GM12878 (cell line): ENCODE measurements at regions not wholly inside any gene's neighbourhood (a gene's known extent, or its start where the extent isn't known, plus 50 kb on each side); places are given as distances from the start of the nearest gene placed in this dataset.

Source experiments
- ATAC-seq: fragments of 200-7000 bp; cut with Tn5 transposase; 3 replicates; pipeline ENCODE4 v1.9.1; 2020; ENCODE audit warnings: mild to moderate bottlenecking, moderate library complexity
- BruUV-seq: library from RNA; stranded (reverse); fragments of 400-500 nt; replicated peaks from 2 replicates; lab custom pipeline; 2021; lab: Mats Ljungman, UMichigan
- CTCF ChIA-PET: fragments of 300-600 bp; sonication (Branson Sonifier 250); formaldehyde crosslinking; extraction: SDS; loops from one replicate; lab custom pipeline; 2021; ENCODE audit warnings: inconsistent platforms; lab: Yijun Ruan, JAX
- POLR2A ChIA-PET: fragments of 350-600 bp; formaldehyde crosslinking; extraction: SDS; loops from one replicate; lab custom pipeline; 2021; ENCODE audit warnings: inconsistent platforms; lab: Charles Lee
- RAD21 ChIA-PET: fragments of 300-600 bp; sonication (Branson Sonifier 250); formaldehyde crosslinking; loops from one replicate; lab custom pipeline; 2023; ENCODE audit warnings: antibody characterized with exemption; ENCODE audit not compliant: unreplicated experiment; lab: Charles Lee
- SMC1A ChIA-PET: fragments of 300-600 bp; sonication (Branson Sonifier 250); formaldehyde crosslinking; loops from one replicate; lab custom pipeline; 2023; ENCODE audit not compliant: unreplicated experiment, uncharacterized antibody; lab: Charles Lee
- DNase-seq: peaks from one replicate; pipeline ENCODE4 v3.0.0-alpha.2; 2011; ENCODE audit warnings: low read depth, low spot score
- FAIRE-seq: peaks from 3 replicates; lab custom pipeline; 2011; peaks lifted over from hg19 to GRCh38; lab: Jason Lieb, UNC
- H2AFZ ChIP-seq: 2 replicates; pipeline ENCODE4 v1.6.0; 2011; ENCODE audit warnings: low read depth, low read length, control low read depth; ENCODE audit not compliant: control insufficient read depth
- H3K27ac ChIP-seq: 2 replicates; pipeline ENCODE4 v1.5.1; 2011; ENCODE audit warnings: control low read depth; ENCODE audit not compliant: control insufficient read depth, insufficient read depth
- H3K27me3 ChIP-seq, 2 experiments: replicated peaks in 1 of 2; 2 replicates each; pipeline versions ENCODE4 v1.6.0 to v1.6.1; 2011; ENCODE audit warnings: low read length in 1 of 2; ENCODE audit not compliant: control insufficient read depth in 2 of 2, insufficient read depth in 2 of 2
- H3K36me3 ChIP-seq, 2 experiments: 2 replicates each; pipeline ENCODE4 v1.5.1; 2011; ENCODE audit warnings: low read length in 1 of 2; ENCODE audit not compliant: control insufficient read depth in 2 of 2, insufficient read depth in 2 of 2
- H3K4me1 ChIP-seq: 2 replicates; pipeline ENCODE4 v1.6.1; 2011; ENCODE audit warnings: mild to moderate bottlenecking, low read length, moderate library complexity, mixed read lengths; ENCODE audit not compliant: control insufficient read depth, insufficient read depth
- H3K4me2 ChIP-seq: 2 replicates; pipeline ENCODE4 v1.6.0; 2011; ENCODE audit warnings: control low read depth; ENCODE audit not compliant: control insufficient read depth, insufficient read depth
- H3K4me3 ChIP-seq: fragments of 200-600 bp; sonication (generic); 2 replicates; pipeline ENCODE4 v1.5.1; 2016
- H3K79me2 ChIP-seq: 2 replicates; pipeline ENCODE4 v1.6.0; 2011; ENCODE audit warnings: low read length; ENCODE audit not compliant: control insufficient read depth, insufficient read depth
- H3K9ac ChIP-seq: 2 replicates; pipeline ENCODE4 v1.8.0; 2011; ENCODE audit warnings: low read length, control low read depth, mixed read lengths; ENCODE audit not compliant: control insufficient read depth, insufficient read depth
- H3K9me3 ChIP-seq: replicated peaks from 3 replicates; pipeline ENCODE4 v1.5.1; 2011; ENCODE audit warnings: mild to moderate bottlenecking, low read length; ENCODE audit not compliant: control insufficient read depth, insufficient read depth
- H4K20me1 ChIP-seq: 2 replicates; pipeline ENCODE4 v1.6.0; 2011; ENCODE audit not compliant: control insufficient read depth, insufficient read depth
- BCL11A ChIP-seq: IDR thresholded peaks from 2 replicates; pipeline ENCODE4 v1.6.1; 2011; ENCODE audit warnings: low read depth, low read length
- CEBPB ChIP-seq, 2 experiments: fragments of 150-350 bp in 1 of 2; IDR thresholded peaks; 2 replicates each; pipeline ENCODE4 v1.6.1; 2012 to 2014; ENCODE audit warnings: low read depth in 2 of 2, low read length in 2 of 2, borderline replicate concordance in 1 of 2, inconsistent platforms in 1 of 2
- FOXM1 ChIP-seq: IDR thresholded peaks from 2 replicates; pipeline ENCODE4 v1.6.1; 2012; ENCODE audit warnings: low read depth, mild to moderate bottlenecking, inconsistent platforms, low read length, moderate library complexity
- JUNB ChIP-seq: IDR thresholded peaks from 2 replicates; pipeline ENCODE4 v1.6.1; 2016; ENCODE audit warnings: antibody characterized with exemption, mild to moderate bottlenecking
- MEF2A ChIP-seq: IDR thresholded peaks from 2 replicates; pipeline ENCODE4 v1.6.1; 2011; ENCODE audit warnings: low read depth, mild to moderate bottlenecking, low read length, moderate library complexity; ENCODE audit not compliant: insufficient read depth
- NFYA ChIP-seq: IDR thresholded peaks from 2 replicates; pipeline ENCODE4 v1.6.1; 2011; ENCODE audit warnings: low read depth, mild to moderate bottlenecking, low read length, improper control_type of control experiment, borderline replicate concordance
- NR2F1 ChIP-seq: fragments of 450-650 bp; conservative IDR thresholded peaks from 2 replicates; pipeline ENCODE4 v1.6.1; 2017; ENCODE audit warnings: mild to moderate bottlenecking
- NRF1 ChIP-seq: conservative IDR thresholded peaks from 2 replicates; pipeline ENCODE4 v1.6.1; 2011; ENCODE audit warnings: mild to moderate bottlenecking, low read depth, low read length, improper control_type of control experiment
- POLR2AphosphoS5 ChIP-seq: IDR thresholded peaks from 2 replicates; pipeline ENCODE4 v1.6.1; 2011; ENCODE audit warnings: mild to moderate bottlenecking, low read length, inconsistent platforms
- RAD21 ChIP-seq: IDR thresholded peaks from 2 replicates; pipeline ENCODE4 v1.6.1; 2011; ENCODE audit warnings: mild to moderate bottlenecking, low read depth, low read length, moderate library complexity; ENCODE audit not compliant: insufficient read depth
- SMARCA5 ChIP-seq: fragments of 450-650 bp; IDR thresholded peaks from 2 replicates; pipeline ENCODE4 v1.6.1; 2017; ENCODE audit warnings: mild to moderate bottlenecking
- STAT1 ChIP-seq: fragments of 450-650 bp; conservative IDR thresholded peaks from 2 replicates; pipeline ENCODE4 v1.6.1; 2014; ENCODE audit warnings: antibody characterized with exemption, mild to moderate bottlenecking
- TCF12 ChIP-seq: IDR thresholded peaks from 2 replicates; pipeline ENCODE4 v1.6.1; 2011; ENCODE audit warnings: low read depth, mild to moderate bottlenecking, low read length
- WRNIP1 ChIP-seq: IDR thresholded peaks from 2 replicates; pipeline ENCODE4 v1.6.1; 2011; ENCODE audit warnings: low read depth, low read length, improper control_type of control experiment, borderline replicate concordance
- WGBS: methylation state at CpG from one replicate; pipeline ENCODE4 v1.1.6; 2016; ENCODE audit warnings: low lambda C conversion rate; ENCODE audit not compliant: insufficient replicate concordance, insufficient coverage; ENCODE audit errors: missing lambda C conversion rate; 5-methylcytosine and 5-hydroxymethylcytosine counted together
- in situ Hi-C: fragments of 300-500 bp; cut with MboI; formaldehyde crosslinking; loops from 9 replicates; pipeline ENCODE4 v1.14.3; 2018; ENCODE audit warnings: mixed read lengths
- intact Hi-C: fragments of 100-400 bp; cut with micrococcal nuclease; formaldehyde crosslinking; loops from one replicate; pipeline ENCODE4 v1.14.2; 2022; ENCODE audit not compliant: unreplicated experiment
- TF ChIP-seq, protein P1 (sequence below): fragments of 450-650 bp; IDR thresholded peaks from 2 replicates; pipeline ENCODE4 v1.6.1; 2017; ENCODE audit warnings: mild to moderate bottlenecking, low read depth, inconsistent platforms; ENCODE audit not compliant: poor library complexity, severe bottlenecking
- TF ChIP-seq, protein P2 (sequence below): IDR thresholded peaks from 2 replicates; pipeline ENCODE4 v1.6.1; 2012; ENCODE audit warnings: low read depth, low read length, improper control_type of control experiment
- TF ChIP-seq, protein P3 (sequence below): fragments of 450-650 bp; IDR thresholded peaks from 2 replicates; pipeline ENCODE4 v1.6.1; 2017; ENCODE audit warnings: mild to moderate bottlenecking

DNA sequence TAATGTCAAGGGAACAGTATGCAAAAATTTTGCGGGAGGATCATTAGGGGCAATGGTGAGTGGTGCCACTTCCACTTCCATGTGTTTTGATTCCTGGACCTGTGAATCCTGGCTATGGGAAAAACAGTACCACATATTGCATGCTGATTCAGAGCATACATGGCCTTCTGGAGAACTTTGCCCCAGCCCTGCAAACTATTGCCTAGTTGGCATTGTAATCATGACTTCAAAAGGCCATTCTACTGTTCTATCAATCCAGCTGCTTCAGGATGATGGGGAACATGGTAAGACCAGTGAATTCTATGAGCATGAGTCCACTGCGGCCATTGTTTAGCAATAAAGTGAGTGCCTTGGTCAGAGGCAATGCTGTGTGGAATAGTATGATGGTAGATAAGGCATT, 75.3 kb upstream of the ZC3H15 start (continued):
- TF ChIP-seq MEF2A = no peak
- TF ChIP-seq, protein P1, sequence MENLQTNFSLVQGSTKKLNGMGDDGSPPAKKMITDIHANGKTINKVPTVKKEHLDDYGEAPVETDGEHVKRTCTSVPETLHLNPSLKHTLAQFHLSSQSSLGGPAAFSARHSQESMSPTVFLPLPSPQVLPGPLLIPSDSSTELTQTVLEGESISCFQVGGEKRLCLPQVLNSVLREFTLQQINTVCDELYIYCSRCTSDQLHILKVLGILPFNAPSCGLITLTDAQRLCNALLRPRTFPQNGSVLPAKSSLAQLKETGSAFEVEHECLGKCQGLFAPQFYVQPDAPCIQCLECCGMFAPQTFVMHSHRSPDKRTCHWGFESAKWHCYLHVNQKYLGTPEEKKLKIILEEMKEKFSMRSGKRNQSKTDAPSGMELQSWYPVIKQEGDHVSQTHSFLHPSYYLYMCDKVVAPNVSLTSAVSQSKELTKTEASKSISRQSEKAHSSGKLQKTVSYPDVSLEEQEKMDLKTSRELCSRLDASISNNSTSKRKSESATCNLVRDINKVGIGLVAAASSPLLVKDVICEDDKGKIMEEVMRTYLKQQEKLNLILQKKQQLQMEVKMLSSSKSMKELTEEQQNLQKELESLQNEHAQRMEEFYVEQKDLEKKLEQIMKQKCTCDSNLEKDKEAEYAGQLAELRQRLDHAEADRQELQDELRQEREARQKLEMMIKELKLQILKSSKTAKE = no peak
- no peak for TF ChIP-seq NRF1
- no peak for TF ChIP-seq WRNIP1
- TF ChIP-seq SMARCA5 = no peak
- TF ChIP-seq RAD21 = no peak
- TF ChIP-seq NR2F1 = no peak
- TF ChIP-seq POLR2AphosphoS5 = no peak
- no peak for TF ChIP-seq CEBPB (IDR thresholded peaks at IDR 0.05; ENCODE audit: borderline replicate concordance in 1 of 2, low read depth in 2 of 2, low read length in 2 of 2)
- no peak for TF ChIP-seq NFYA
- TF ChIP-seq, protein P2, sequence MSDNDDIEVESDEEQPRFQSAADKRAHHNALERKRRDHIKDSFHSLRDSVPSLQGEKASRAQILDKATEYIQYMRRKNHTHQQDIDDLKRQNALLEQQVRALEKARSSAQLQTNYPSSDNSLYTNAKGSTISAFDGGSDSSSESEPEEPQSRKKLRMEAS = no peak

DNA sequence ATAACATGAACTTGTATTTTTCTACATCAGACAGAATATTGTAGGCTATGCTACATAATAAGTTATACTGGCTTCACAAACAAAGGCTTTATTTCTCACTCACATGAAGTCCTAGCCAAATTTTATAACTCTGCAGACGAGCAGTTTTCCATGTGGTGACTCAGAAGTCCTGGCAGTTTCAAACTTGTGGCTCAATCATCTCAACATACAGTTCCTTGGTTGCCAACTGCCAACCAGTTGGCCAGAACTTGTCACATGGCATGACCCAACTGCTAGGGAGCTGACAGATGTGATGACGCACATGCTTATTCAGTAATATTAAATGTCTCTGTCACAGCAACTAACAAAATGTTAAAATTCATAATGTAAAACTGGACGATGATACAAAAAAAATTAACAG, 63.8 kb upstream of the ZC3H15 start:
- Histone ChIP-seq H3K27ac (no peak overlapping the region), H4K20me1 (no peaks in the 10 kb centered on the region), H3K4me2 (no peak overlapping the region), H3K9me3 (no peaks in the 10 kb centered on the region), H3K36me3 (no peaks in the 10 kb centered on the region), H3K9ac (no peak overlapping the region), H3K4me1 (no peaks in the 10 kb centered on the region; the same call in 1 of the 2 replicates), H3K4me3 (no peak overlapping the region), H2AFZ (no peak overlapping the region), H3K27me3 (no peaks in the 10 kb centered on the region), H3K79me2 (no peaks in the 10 kb centered on the region)
- 93% methylated on average over 3 of the region's 3 CpGs for WGBS
- FAIRE-seq (no peak), DNase-seq (no peak), ATAC-seq (no peak)
- intact Hi-C loops (no loop called here), in situ Hi-C loops (no loop called here)
- no TSS peak for BruUV-seq
- CTCF ChIA-PET = no interaction called here
- SMC1A ChIA-PET = interaction anchor here (1.1 kb wide), 1 partner anchor 14 kb away, joined by 3 read pairs; no protein-coding TSS in a partner anchor
- RAD21 ChIA-PET = no interaction called here
- TF ChIP-seq BCL11A (no peak), FOXM1 (no peak), JUNB (no peak), POLR2AphosphoS5 (no peak), TCF12 (no peak), STAT1 (no peak)
- TF ChIP-seq, protein P3, sequence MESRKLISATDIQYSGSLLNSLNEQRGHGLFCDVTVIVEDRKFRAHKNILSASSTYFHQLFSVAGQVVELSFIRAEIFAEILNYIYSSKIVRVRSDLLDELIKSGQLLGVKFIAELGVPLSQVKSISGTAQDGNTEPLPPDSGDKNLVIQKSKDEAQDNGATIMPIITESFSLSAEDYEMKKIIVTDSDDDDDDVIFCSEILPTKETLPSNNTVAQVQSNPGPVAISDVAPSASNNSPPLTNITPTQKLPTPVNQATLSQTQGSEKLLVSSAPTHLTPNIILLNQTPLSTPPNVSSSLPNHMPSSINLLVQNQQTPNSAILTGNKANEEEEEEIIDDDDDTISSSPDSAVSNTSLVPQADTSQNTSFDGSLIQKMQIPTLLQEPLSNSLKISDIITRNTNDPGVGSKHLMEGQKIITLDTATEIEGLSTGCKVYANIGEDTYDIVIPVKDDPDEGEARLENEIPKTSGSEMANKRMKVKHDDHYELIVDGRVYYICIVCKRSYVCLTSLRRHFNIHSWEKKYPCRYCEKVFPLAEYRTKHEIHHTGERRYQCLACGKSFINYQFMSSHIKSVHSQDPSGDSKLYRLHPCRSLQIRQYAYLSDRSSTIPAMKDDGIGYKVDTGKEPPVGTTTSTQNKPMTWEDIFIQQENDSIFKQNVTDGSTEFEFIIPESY = no peak
- POLR2A ChIA-PET = interaction anchor here (0.7 kb wide), 1 partner anchor 1106 kb away, joined by 3 read pairs; no protein-coding TSS in a partner anchor
